ENCODE measurements at regions not wholly inside any gene's neighbourhood (a gene's known extent, or its start where the extent isn't known, plus 50 kb on each side); places are given as distances from the start of the nearest gene placed in this dataset.
"Not testable (repeated sequence)": the region's sequence is repeated elsewhere in the genome, so short reads cannot be mapped to it uniquely, and the experiment has no call there.

DNA sequence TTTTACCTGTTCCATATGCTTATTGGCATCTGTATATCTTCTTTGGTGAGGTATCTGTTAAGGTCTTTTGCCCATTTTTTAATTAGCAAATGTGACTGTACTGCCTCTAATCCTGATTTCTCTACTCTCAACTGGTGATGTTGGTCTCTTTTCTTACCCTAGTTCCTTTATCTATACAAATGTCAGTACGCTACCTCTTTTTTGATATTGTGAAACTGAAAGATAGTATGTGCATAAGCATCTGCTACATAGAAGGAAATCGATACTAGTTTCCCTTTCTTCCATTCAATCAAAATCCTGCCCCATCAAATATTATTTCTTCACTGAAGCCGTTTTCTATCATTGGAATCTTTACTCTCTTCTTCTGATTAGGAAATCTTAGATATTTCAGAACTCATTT, 194.9 kb upstream of the SPOPL start:
- Histone ChIP-seq H4K20me1 (ENCODE audit: insufficient read depth, low read length) (no peaks in the 10 kb centered on the region), H3K9me3 (ENCODE audit: insufficient read depth, low read length, severe bottlenecking) (no peaks in the 10 kb centered on the region), H3K4me3 (ENCODE audit: low read depth in 1 of 2, low read length in 2 of 2) (no peak overlapping the region), H3K36me3 (ENCODE audit: insufficient read depth, low read length) (no peaks in the 10 kb centered on the region), H3K9ac (ENCODE audit: low read depth, low read length) (no peak overlapping the region), H3K79me2 (ENCODE audit: insufficient read depth, low read length) (no peaks in the 10 kb centered on the region), H3K27me3 (ENCODE audit: insufficient read depth, low read length, poor library complexity) (no peaks in the 10 kb centered on the region), H3K4me1 (ENCODE audit: insufficient read depth, low read length) (no peaks in the 10 kb centered on the region), H3K27ac (ENCODE audit: low read length) (no peak overlapping the region), H3K4me2 (ENCODE audit: insufficient read depth, low read length) (no peak overlapping the region), H2AFZ (ENCODE audit: low read depth, low read length) (no peak overlapping the region)
- no peak for DNase-seq
- TF ChIP-seq EZH2 (IDR thresholded peaks at IDR 0.05; ENCODE audit: borderline replicate concordance, low read depth, low read length, severe bottlenecking) (no peak), CTCF (IDR thresholded peaks at IDR 0.05; ENCODE audit: borderline replicate concordance, extremely low read depth, low read length, poor library complexity, severe bottlenecking) (no peak)
- no peak for ATAC-seq (ENCODE audit: insufficient read depth, low read depth)

DNA sequence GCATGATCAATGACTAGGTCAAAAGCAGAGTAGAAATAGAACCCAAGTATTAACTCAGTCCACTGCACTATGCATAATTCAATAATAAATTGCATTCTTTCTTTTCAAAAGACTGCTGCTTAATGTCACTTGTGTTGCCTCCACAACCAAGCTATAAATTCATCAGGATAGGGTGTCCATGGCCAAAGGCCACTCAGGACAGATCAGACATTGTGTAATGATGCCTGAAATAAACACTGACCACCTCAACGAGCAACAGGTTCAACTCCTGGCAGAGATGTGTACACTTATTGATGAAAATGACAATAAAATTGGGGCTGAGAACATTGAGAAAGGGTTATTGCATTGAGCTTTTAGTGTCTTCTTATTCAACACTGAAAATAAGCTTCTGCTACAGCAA, 194.5 kb upstream of the SPOPL start:
- Histone ChIP-seq H3K27ac (ENCODE audit: low read length) (no peak overlapping the region), H4K20me1 (ENCODE audit: insufficient read depth, low read length) (no peaks in the 10 kb centered on the region), H3K79me2 (ENCODE audit: insufficient read depth, low read length) (no peaks in the 10 kb centered on the region), H2AFZ (ENCODE audit: low read depth, low read length) (no peak overlapping the region), H3K36me3 (ENCODE audit: insufficient read depth, low read length) (no peaks in the 10 kb centered on the region), H3K4me1 (ENCODE audit: insufficient read depth, low read length) (no peaks in the 10 kb centered on the region), H3K27me3 (ENCODE audit: insufficient read depth, low read length, poor library complexity) (no peaks in the 10 kb centered on the region), H3K9ac (ENCODE audit: low read depth, low read length) (no peak overlapping the region), H3K4me2 (ENCODE audit: insufficient read depth, low read length) (no peak overlapping the region), H3K9me3 (ENCODE audit: insufficient read depth, low read length, severe bottlenecking) (no peaks in the 10 kb centered on the region), H3K4me3 (ENCODE audit: low read depth in 1 of 2, low read length in 2 of 2) (no peak overlapping the region)
- TF ChIP-seq EZH2 (IDR thresholded peaks at IDR 0.05; ENCODE audit: borderline replicate concordance, low read depth, low read length, severe bottlenecking), result no peak
- TF ChIP-seq CTCF (IDR thresholded peaks at IDR 0.05; ENCODE audit: borderline replicate concordance, extremely low read depth, low read length, poor library complexity, severe bottlenecking), result no peak
- DNase-seq (no peak), ATAC-seq (ENCODE audit: insufficient read depth, low read depth) (no peak)

GRCh38 chr2:138309760-138310159, 191.8 kb upstream of the SPOPL start:
- TF ChIP-seq EZH2 (IDR thresholded peaks at IDR 0.05; ENCODE audit: borderline replicate concordance, low read depth, low read length, severe bottlenecking) (no peak), CTCF (IDR thresholded peaks at IDR 0.05; ENCODE audit: borderline replicate concordance, extremely low read depth, low read length, poor library complexity, severe bottlenecking) (no peak)
- no peak overlapping the region for H3K4me3 ChIP-seq (ENCODE audit: low read depth in 1 of 2, low read length in 2 of 2)
- H3K79me2 ChIP-seq (ENCODE audit: insufficient read depth, low read length), result no peaks in the 10 kb centered on the region
- H3K27ac ChIP-seq (ENCODE audit: low read length), result no peak overlapping the region
- no peak overlapping the region for H2AFZ ChIP-seq (ENCODE audit: low read depth, low read length)
- ATAC-seq (ENCODE audit: insufficient read depth, low read depth), result no peak
- no peaks in the 10 kb centered on the region for H3K36me3 ChIP-seq (ENCODE audit: insufficient read depth, low read length)
- no peak for DNase-seq
- no peaks in the 10 kb centered on the region for H3K9me3 ChIP-seq (ENCODE audit: insufficient read depth, low read length, severe bottlenecking)
- H4K20me1 ChIP-seq (ENCODE audit: insufficient read depth, low read length), result no peaks in the 10 kb centered on the region
- H3K4me2 ChIP-seq (ENCODE audit: insufficient read depth, low read length), result no peak overlapping the region
- H3K9ac ChIP-seq (ENCODE audit: low read depth, low read length), result no peak overlapping the region
- H3K27me3 ChIP-seq (ENCODE audit: insufficient read depth, low read length, poor library complexity), result no peaks in the 10 kb centered on the region
- no peaks in the 10 kb centered on the region for H3K4me1 ChIP-seq (ENCODE audit: insufficient read depth, low read length)

GRCh38 chr2:138312061-138312460, 189.5 kb upstream of the SPOPL start:
- ATAC-seq (ENCODE audit: insufficient read depth, low read depth) (no peak), DNase-seq (no peak)

GRCh38 chr2:138315619-138316018, 186.0 kb upstream of the SPOPL start:
- ATAC-seq (ENCODE audit: insufficient read depth, low read depth), result not testable (repeated sequence)

More at GRCh38 chr2:138312061-138312460, 189.5 kb upstream of the SPOPL start:
- no peak overlapping the region for H3K4me2 ChIP-seq (ENCODE audit: insufficient read depth, low read length)
- no peak overlapping the region for H3K9ac ChIP-seq (ENCODE audit: low read depth, low read length)
- H3K9me3 ChIP-seq (ENCODE audit: insufficient read depth, low read length, severe bottlenecking), result no peaks in the 10 kb centered on the region
- no peaks in the 10 kb centered on the region for H4K20me1 ChIP-seq (ENCODE audit: insufficient read depth, low read length)
- H3K4me3 ChIP-seq (ENCODE audit: low read depth in 1 of 2, low read length in 2 of 2), result no peak overlapping the region
- no peaks in the 10 kb centered on the region for H3K36me3 ChIP-seq (ENCODE audit: insufficient read depth, low read length)
- H3K79me2 ChIP-seq (ENCODE audit: insufficient read depth, low read length), result no peaks in the 10 kb centered on the region
- H3K27ac ChIP-seq (ENCODE audit: low read length), result no peak overlapping the region
- no peaks in the 10 kb centered on the region for H3K4me1 ChIP-seq (ENCODE audit: insufficient read depth, low read length)
- no peak for TF ChIP-seq EZH2 (IDR thresholded peaks at IDR 0.05; ENCODE audit: borderline replicate concordance, low read depth, low read length, severe bottlenecking)
- no peaks in the 10 kb centered on the region for H3K27me3 ChIP-seq (ENCODE audit: insufficient read depth, low read length, poor library complexity)
- H2AFZ ChIP-seq (ENCODE audit: low read depth, low read length), result no peak overlapping the region

More at GRCh38 chr2:138315619-138316018, 186.0 kb upstream of the SPOPL start:
- not testable (repeated sequence) for H4K20me1 ChIP-seq (ENCODE audit: insufficient read depth, low read length); H3K4me1 ChIP-seq (ENCODE audit: insufficient read depth, low read length); H2AFZ ChIP-seq (ENCODE audit: low read depth, low read length); DNase-seq; H3K79me2 ChIP-seq (ENCODE audit: insufficient read depth, low read length); H3K4me3 ChIP-seq (ENCODE audit: low read depth in 1 of 2, low read length in 2 of 2); H3K9ac ChIP-seq (ENCODE audit: low read depth, low read length); H3K27ac ChIP-seq (ENCODE audit: low read length); H3K9me3 ChIP-seq (ENCODE audit: insufficient read depth, low read length, severe bottlenecking); H3K4me2 ChIP-seq (ENCODE audit: insufficient read depth, low read length); H3K27me3 ChIP-seq (ENCODE audit: insufficient read depth, low read length, poor library complexity); H3K36me3 ChIP-seq (ENCODE audit: insufficient read depth, low read length)
